H1 (cell line): ENCODE measurements at regions not wholly inside any gene's neighbourhood (a gene's known extent, or its start where the extent isn't known, plus 50 kb on each side); places are given as distances from the start of the nearest gene placed in this dataset.

Experiments
- CHD7 ChIP-seq: fragments of 300-600 bp; sonication (generic); IDR thresholded peaks from 2 replicates; pipeline ENCODE4 v1.7.1; 2012; ENCODE audit warnings: low read length, moderate library complexity, mild to moderate bottlenecking, inconsistent platforms; ENCODE audit not compliant: insufficient replicate concordance
- CTCF ChIP-seq, 3 experiments: IDR thresholded peaks; 1 replicate in 2 of 3; 2 replicates in 1 of 3; pipeline versions ENCODE4 v1.5.1 to v1.6.1; 2011; ENCODE audit warnings: low read length in 3 of 3, mild to moderate bottlenecking in 3 of 3, inconsistent platforms in 2 of 3, low read depth in 1 of 3, moderate library complexity in 1 of 3; ENCODE audit not compliant: insufficient read depth in 1 of 3; ENCODE audit errors: control extremely low read depth in 1 of 3
- EZH2 ChIP-seq: fragments of 200-600 bp; sonication (generic); IDR thresholded peaks from 2 replicates; pipeline ENCODE4 v1.7.1; 2012; ENCODE audit warnings: low read depth, mild to moderate bottlenecking, moderate library complexity, low read length, inconsistent platforms; ENCODE audit not compliant: severe bottlenecking
- HDAC2 ChIP-seq, 2 experiments: fragments of 300-600 bp in 1 of 2; sonication (generic) in 1 of 2; IDR thresholded peaks; 2 replicates each; pipeline ENCODE4 v1.6.1; 2011 to 2012; ENCODE audit warnings: low read depth in 2 of 2, low read length in 2 of 2, mild to moderate bottlenecking in 2 of 2, moderate library complexity in 2 of 2, borderline replicate concordance in 1 of 2, inconsistent platforms in 1 of 2
- POLR2A ChIP-seq, 2 experiments: IDR thresholded peaks; 1 replicate in 1 of 2; 2 replicates in 1 of 2; pipeline ENCODE4 v1.6.1; 2011; ENCODE audit warnings: low read depth in 2 of 2, low read length in 2 of 2, mild to moderate bottlenecking in 2 of 2; ENCODE audit errors: control extremely low read depth in 1 of 2
- USF2 ChIP-seq: IDR thresholded peaks from 2 replicates; pipeline ENCODE4 v1.6.1; 2011; ENCODE audit warnings: low read length, improper control_type of control experiment

- TF ChIP-seq POLR2A (IDR thresholded peaks at IDR 0.05; ENCODE audit: control extremely low read depth in 1 of 2, low read depth in 2 of 2, low read length in 2 of 2), result no peak
- no peak for TF ChIP-seq USF2
- TF ChIP-seq EZH2, result no peak
- TF ChIP-seq CTCF (IDR thresholded peaks at IDR 0.05; ENCODE audit: control extremely low read depth in 1 of 3, insufficient read depth in 1 of 3, low read depth in 1 of 3, low read length in 3 of 3), result no peak
- no peak for TF ChIP-seq HDAC2 (IDR thresholded peaks at IDR 0.05; ENCODE audit: borderline replicate concordance in 1 of 2, low read depth in 2 of 2, low read length in 2 of 2)
- TF ChIP-seq CHD7, result no peak
Observed at GRCh38 chr2:226198956-226199355, 600.7 kb downstream of the IRS1 start.
